Activated naive CD4-positive, alpha-beta T cell treated with anti-CD3 and anti-CD28 coated beads, Interleukin-2, amount 50 U/mL, for 16 hours (primary cell): ENCODE measurements at regions not wholly inside any gene's neighbourhood (a gene's known extent, or its start where the extent isn't known, plus 50 kb on each side); places are given as distances from the start of the nearest gene placed in this dataset.

Source experiments
- DNase-seq: peaks from one replicate; pipeline ENCODE4 v3.0.0-alpha.2; 2020

- DNase-seq: no peak
These were observed 291.5 kb downstream of the LRATD1 start for GRCh38 chr2:14923820-14924580.

DNA sequence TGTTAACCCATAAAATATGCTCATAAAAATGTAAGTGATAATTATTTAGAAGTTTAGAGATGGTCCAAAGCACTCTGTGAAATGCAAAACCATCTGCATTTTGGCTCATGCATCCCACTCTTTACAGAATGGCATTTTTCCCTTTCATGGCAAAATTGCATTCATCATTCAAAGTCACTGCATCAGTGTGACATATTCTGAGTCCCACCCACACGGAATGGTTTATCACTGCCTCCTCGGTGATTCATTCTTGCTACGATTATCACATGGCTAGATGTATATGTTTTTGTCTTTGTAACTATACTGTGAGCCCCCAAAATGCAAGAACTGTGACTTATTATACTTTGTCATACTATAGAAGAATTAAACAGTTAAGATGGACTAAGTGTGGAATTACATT lies 293.0 kb downstream of the LRATD1 start:
- no peak for DNase-seq

GRCh38 chr2:14927021-14927564 lies 294.6 kb downstream of the LRATD1 start:
- no peak for DNase-seq

- DNase-seq: no peak
These were observed 295.5 kb downstream of the LRATD1 start for GRCh38 chr2:14928056-14928455.

GRCh38 chr2:14930441-14930840 lies 297.9 kb downstream of the LRATD1 start:
- DNase-seq: no peak

- no peak for DNase-seq
These were observed 299.8 kb downstream of the LRATD1 start for GRCh38 chr2:14932285-14932684.

DNA sequence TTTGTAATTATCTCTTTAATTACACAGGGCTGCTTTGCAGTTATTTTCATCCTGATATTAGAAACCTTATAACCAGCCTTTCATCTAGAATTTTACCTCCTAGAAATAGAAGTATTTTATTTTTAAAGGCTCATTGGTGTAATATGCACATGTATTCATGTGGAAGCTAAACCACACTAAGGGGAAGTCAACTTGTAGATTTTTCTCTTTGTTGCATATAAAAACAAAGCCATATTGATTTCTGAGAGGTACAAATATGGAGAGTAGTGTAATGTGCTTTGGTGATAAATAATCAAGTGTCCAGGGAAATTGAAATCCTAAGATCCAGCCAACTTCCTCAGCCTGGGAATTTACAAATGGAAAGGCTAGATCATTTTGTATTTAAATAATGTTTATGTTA lies 301.2 kb downstream of the LRATD1 start:
- DNase-seq: no peak

GRCh38 chr2:14936426-14936825 lies 303.9 kb downstream of the LRATD1 start:
- DNase-seq: no peak

GRCh38 chr2:14937336-14937735 lies 304.8 kb downstream of the LRATD1 start:
- no peak for DNase-seq

- no peak for DNase-seq
These were observed 308.7 kb downstream of the LRATD1 start for GRCh38 chr2:14941151-14941631.

DNA sequence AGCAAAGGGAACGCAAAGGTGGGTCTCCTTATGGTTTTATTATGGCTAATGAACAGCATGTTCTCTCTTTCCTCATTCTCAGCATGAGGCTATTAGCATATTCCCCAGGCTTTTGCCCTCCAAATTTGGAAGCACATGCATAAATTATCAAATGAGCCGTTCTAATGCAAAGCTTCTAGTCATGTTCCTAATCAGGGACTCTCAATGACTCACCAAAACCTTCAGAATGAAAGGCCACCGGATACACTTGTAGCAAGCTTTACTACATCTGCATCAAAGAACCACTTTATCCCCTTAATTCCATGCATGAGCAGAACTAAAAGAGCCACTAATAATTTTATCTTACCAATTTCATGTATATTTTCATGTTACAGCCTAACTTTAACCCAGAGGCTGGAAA lies 310.5 kb downstream of the LRATD1 start:
- no peak for DNase-seq

DNA sequence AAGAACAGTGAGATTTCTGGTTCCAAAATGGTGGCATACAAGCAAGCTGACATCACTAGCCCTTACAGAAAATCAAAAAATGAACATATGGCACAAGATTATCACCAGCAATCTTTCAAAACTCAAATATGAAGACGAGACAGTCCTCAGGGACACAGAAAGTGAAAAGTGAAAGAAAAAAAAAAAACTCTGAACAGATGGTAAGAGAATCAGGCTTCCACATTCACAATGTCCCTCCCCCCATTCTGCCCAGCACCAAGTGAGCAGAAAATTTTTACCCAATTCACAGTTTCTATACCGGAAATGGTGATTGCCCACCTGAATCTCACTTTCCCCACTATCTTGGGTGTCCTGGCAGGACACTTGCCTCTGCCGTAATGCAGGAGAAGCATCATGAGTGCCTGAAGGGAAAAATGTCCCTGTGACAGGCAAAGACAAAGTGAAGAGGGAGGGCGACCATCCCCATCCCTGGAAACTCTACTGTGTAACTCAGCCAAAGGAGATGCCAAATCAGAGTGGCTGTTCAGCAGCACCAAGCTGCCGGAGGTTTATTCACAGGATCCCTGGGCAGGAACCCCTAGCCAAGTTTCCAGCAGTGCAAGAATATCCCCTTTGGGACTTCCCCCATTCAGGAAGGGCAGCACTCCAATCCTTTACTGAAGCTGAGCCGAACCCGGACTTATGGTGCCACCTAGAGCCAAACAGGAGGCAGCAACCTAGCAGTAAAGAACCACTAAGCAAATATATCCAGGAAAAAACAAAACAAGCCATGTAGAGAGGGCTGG lies 312.2 kb downstream of the LRATD1 start:
- DNase-seq: no peak

DNA sequence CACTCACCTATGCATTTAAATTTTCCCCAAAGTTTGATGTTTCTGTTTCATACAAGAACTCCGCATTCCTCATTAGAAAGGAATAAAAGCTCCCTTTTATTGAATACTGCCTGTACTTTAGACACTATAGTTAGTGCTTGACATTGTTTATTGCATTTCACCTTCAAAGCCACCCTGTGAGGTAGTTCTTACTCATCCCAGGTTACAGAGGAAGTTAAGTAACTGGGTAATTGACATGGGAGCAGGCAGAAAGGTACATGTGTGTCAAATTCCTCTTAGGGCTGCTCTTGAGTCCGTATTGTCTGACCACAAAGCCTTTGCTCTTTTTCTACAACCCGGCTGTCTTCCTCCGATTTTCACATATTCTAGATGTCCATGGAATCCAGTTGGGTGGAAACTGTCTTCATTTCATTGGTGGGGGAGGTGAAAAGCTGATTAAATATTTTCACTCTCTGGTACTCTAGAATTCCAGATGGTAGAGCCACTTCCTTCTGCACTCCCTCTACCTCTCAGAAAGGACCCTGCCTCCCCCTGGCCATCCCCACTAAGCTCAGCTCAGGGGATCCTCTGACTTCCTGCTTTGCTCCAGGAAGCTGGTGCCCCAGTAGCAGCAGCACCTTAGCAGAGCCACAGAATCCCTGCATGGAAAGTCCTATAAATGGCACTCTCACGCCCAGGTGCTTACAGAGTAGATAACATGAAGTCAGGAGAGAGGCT lies 319.2 kb downstream of the LRATD1 start:
- no peak for DNase-seq

DNA sequence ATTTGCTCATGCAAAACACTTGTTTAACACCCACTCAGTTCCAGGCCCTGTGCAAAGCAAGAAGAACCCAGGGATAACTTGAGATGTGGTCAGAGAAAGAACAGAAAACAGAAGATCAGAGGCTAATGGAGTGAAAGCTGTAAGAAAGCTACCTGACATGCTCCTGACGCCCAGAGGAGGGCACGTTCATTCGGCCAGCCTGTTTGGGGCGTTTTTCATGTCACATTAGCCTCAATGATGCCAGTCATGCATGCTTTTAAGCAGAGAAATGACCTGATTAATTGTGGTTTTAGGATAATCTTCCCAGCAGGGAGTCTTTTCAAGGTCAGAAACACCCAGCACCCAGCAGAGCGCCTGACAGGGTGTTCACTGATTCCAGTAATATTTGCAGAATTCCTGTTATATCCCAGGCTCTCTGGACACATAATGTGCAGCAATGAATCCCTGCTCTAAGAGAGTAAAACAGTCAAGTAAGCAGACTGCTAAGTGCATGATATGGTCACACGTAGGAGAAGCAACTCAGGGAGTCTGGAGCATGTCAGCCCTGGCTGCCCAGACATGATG lies 320.0 kb downstream of the LRATD1 start:
- no peak for DNase-seq

DNA sequence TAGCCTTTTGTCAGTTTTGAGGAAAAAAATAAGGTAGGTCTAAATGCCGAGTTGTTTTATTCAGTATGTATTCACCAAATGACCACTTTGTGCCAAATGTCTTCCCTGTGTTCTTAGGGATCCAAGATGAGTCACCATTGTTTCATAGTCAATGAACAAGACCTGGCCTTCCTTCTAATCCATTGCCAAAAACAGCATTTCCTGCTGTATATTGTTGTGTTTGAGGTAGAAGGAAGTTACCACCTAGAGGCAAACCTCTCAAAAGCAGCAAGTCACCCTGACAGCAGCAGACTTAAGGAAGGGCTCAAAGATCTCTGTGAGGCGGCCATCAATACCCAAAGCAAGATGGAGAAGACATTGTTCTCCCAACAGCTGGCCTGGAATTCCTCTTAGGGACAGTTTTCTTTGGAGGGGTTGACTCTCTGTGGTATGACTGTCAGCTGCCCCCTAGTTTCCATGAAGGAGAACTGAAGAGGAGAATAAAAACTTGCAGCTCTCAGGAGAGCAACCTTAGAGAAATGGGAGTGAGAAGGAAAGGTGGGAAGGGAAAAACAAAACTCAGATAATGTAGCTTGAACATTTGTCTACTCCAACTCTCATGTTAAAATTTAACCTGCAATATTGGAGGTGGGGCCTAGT lies 328.3 kb downstream of the LRATD1 start:
- no peak for DNase-seq

- no peak for DNase-seq
These were observed 335.2 kb downstream of the LRATD1 start for GRCh38 chr2:14967729-14968128.

DNA sequence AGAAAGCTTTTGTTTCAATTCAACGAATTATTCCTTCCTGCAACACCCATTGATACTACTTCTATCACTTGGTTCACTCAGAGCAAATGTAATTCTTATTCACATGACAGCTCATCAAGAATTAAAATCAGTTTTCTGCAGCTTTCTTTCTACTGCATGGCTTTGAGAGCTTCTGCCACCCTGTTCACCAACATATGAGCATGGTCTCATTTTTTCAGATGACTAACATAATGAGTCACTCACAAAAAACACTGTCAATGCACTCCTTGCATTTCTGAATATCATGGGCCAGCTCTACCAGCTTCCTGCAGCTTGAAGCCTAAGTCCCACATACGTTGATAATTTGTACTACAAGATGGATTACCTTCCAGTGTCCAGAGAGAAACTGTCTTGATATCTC lies 342.9 kb downstream of the LRATD1 start:
- DNase-seq: no peak

- DNase-seq: no peak
These were observed 344.5 kb downstream of the LRATD1 start for GRCh38 chr2:14977021-14977420.

DNA sequence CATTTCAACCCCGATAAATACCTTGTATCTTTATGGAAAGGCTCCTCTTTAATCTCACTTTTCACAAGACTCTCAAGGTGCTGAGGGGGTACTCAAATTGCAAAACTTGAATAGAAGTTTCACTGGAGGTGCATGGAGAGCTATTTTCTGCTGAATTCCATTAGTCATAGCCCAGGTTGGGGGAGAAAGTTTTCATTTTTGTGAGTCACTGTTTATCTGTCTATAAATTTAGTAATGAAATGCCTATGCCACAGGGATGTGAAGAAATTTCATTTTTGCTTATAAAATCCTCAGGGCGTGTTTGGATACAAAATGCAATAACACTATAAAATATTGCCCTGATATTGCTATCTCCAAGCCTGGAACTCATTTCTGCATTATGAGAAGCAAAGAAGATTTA lies 346.3 kb downstream of the LRATD1 start:
- no peak for DNase-seq

GRCh38 chr2:14982790-14983189 lies 350.3 kb downstream of the LRATD1 start:
- DNase-seq: no peak

- DNase-seq: no peak
These were observed 356.1 kb downstream of the LRATD1 start for GRCh38 chr2:14988600-14988999.

DNA sequence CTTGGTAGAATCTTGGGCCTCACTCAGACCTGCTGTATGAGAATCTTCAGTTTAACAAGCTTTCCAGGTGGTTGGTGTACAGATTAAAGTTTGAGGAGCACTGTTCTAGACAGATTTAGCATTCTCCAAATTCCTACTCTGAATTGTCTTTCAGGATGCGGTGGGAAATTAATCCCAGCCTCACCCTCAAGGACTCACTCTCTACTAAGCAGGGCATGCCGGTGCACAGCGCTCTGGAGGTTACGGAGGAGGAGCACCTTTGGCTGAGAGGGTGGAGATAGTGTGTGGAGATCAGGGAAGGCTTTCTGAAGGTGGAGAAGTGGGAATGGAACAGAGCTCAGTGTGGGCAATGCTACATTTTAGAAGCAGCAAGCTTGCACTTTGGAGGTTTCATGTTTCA lies 359.2 kb downstream of the LRATD1 start:
- no peak for DNase-seq

- no peak for DNase-seq
These were observed 362.2 kb downstream of the LRATD1 start for GRCh38 chr2:14994721-14995120.
